IMR-90 (cell line): ENCODE measurements at regions not wholly inside any gene's neighbourhood (a gene's known extent, or its start where the extent isn't known, plus 50 kb on each side); places are given as distances from the start of the nearest gene placed in this dataset.

ENCODE experiments used
- ATAC-seq: fragments of 200-7000 bp; cut with Tn5 transposase; 2 replicates; pipeline ENCODE4 v1.9.1; 2020; ENCODE audit warnings: low read depth, mild to moderate bottlenecking, moderate library complexity
- BruUV-seq: library from RNA; stranded (reverse); fragments of 400-500 nt; replicated peaks from 2 replicates; lab custom pipeline; 2021; lab: Mats Ljungman, UMichigan
- CTCF ChIA-PET: fragments of 300-600 bp; formaldehyde crosslinking; extraction: SDS; loops from one replicate; lab custom pipeline; 2021; ENCODE audit warnings: antibody characterized with exemption; lab: Yijun Ruan, JAX
- POLR2A ChIA-PET: fragments of 300-600 bp; sonication (Branson Sonifier 250); formaldehyde crosslinking; loops from one replicate; lab custom pipeline; 2022; ENCODE audit warnings: antibody characterized with exemption; ENCODE audit not compliant: unreplicated experiment; lab: Charles Lee
- DNase-seq: peaks from one replicate; pipeline ENCODE4 v3.0.0; 2013
- H2AFZ ChIP-seq: replicated peaks from 2 replicates; pipeline ENCODE3; 2013; ENCODE audit warnings: low read length, mild to moderate bottlenecking; ENCODE audit not compliant: poor library complexity
- H2AK5ac ChIP-seq: 2 replicates; pipeline ENCODE4 v1.6.1; 2013; ENCODE audit warnings: low read depth, low read length, inconsistent platforms
- H2AK9ac ChIP-seq: replicated peaks from 2 replicates; pipeline ENCODE3; 2013; ENCODE audit warnings: mild to moderate bottlenecking, low read depth, low read length, moderate library complexity; ENCODE audit not compliant: poor library complexity
- H2BK120ac ChIP-seq: 2 replicates; pipeline ENCODE4 v1.6.1; 2013; ENCODE audit warnings: low read depth, low read length, inconsistent platforms
- H2BK15ac ChIP-seq: 3 replicates; pipeline ENCODE4 v1.6.1; 2013; ENCODE audit warnings: low read depth, low read length, inconsistent platforms
- H2BK20ac ChIP-seq: 2 replicates; pipeline ENCODE4 v1.6.1; 2013; ENCODE audit warnings: low read depth, mild to moderate bottlenecking, inconsistent platforms, low read length, moderate library complexity
- H2BK5ac ChIP-seq: 2 replicates; pipeline ENCODE4 v1.6.1; 2013; ENCODE audit warnings: mild to moderate bottlenecking, low read depth, low read length, inconsistent platforms; ENCODE audit not compliant: poor library complexity, severe bottlenecking
- H3K14ac ChIP-seq: replicated peaks from 2 replicates; pipeline ENCODE4 v1.6.1; 2013; ENCODE audit warnings: low read depth, low read length, inconsistent platforms
- H3K18ac ChIP-seq: 2 replicates; pipeline ENCODE4 v1.6.1; 2013; ENCODE audit warnings: low read depth, low read length, control low read depth
- H3K23ac ChIP-seq: 2 replicates; pipeline ENCODE4 v1.6.1; 2013; ENCODE audit warnings: low read depth, low read length, inconsistent platforms
- H3K27ac ChIP-seq: 2 replicates; pipeline ENCODE4 v1.5.1; 2013; ENCODE audit warnings: mild to moderate bottlenecking, control low read depth, low read length; ENCODE audit not compliant: insufficient read depth
- H3K27me3 ChIP-seq: 2 replicates; pipeline ENCODE4 v1.6.1; 2013; ENCODE audit warnings: low read length; ENCODE audit not compliant: control insufficient read depth, insufficient read depth
- H3K36me3 ChIP-seq: 2 replicates; pipeline ENCODE4 v1.6.1; 2013; ENCODE audit warnings: low read length, mixed read lengths; ENCODE audit not compliant: control insufficient read depth, insufficient read depth
- H3K4ac ChIP-seq: 2 replicates; pipeline ENCODE4 v1.6.1; 2013; ENCODE audit warnings: low read depth, low read length, inconsistent platforms
- H3K4me1 ChIP-seq: 2 replicates; pipeline ENCODE4 v1.6.1; 2013; ENCODE audit warnings: low read length, mixed read lengths; ENCODE audit not compliant: control insufficient read depth, insufficient read depth
- H3K4me2 ChIP-seq: 2 replicates; pipeline ENCODE4 v1.6.1; 2013; ENCODE audit warnings: low read depth, mild to moderate bottlenecking, control low read depth, low read length, moderate library complexity
- H3K4me3 ChIP-seq: 2 replicates; pipeline ENCODE4 v1.5.1; 2013; ENCODE audit warnings: low read depth, mild to moderate bottlenecking, control low read depth, low read length, moderate library complexity; ENCODE audit not compliant: insufficient read depth
- H3K56ac ChIP-seq: 2 replicates; pipeline ENCODE4 v1.6.1; 2013; ENCODE audit warnings: low read length, inconsistent platforms; ENCODE audit not compliant: insufficient read depth; ENCODE audit errors: extremely low read depth
- H3K79me1 ChIP-seq, 2 experiments: 2 replicates each; pipeline ENCODE4 v1.6.1; 2013; ENCODE audit warnings: low read length in 2 of 2, inconsistent platforms in 1 of 2, low read depth in 1 of 2
- H3K9ac ChIP-seq: 2 replicates; pipeline ENCODE4 v1.6.1; 2013; ENCODE audit warnings: low read depth, low read length, control low read depth
- H3K9me1 ChIP-seq: 2 replicates; pipeline ENCODE4 v1.6.1; 2013; ENCODE audit warnings: low read length, inconsistent platforms; ENCODE audit not compliant: insufficient read depth
- H3K9me3 ChIP-seq: 2 replicates; pipeline ENCODE4 v1.6.1; 2013; ENCODE audit warnings: low read length; ENCODE audit not compliant: control insufficient read depth, insufficient read depth
- H4K20me1 ChIP-seq: 2 replicates; pipeline ENCODE4 v1.6.1; 2013; ENCODE audit warnings: low read length, inconsistent platforms; ENCODE audit not compliant: insufficient read depth
- H4K5ac ChIP-seq: 2 replicates; pipeline ENCODE4 v1.6.1; 2013; ENCODE audit warnings: mild to moderate bottlenecking, low read depth, low read length, control low read depth
- H4K8ac ChIP-seq, 2 experiments: 2 replicates each; pipeline ENCODE4 v1.6.1; 2013; ENCODE audit warnings: low read depth in 2 of 2, low read length in 2 of 2, control low read depth in 1 of 2, inconsistent platforms in 1 of 2
- H4K91ac ChIP-seq: 2 replicates; pipeline ENCODE4 v1.6.1; 2013; ENCODE audit warnings: low read depth, low read length, inconsistent platforms; ENCODE audit not compliant: insufficient read depth
- ELK1 ChIP-seq: fragments of 150-350 bp; IDR thresholded peaks from 2 replicates; pipeline ENCODE4 v1.6.1; 2016; ENCODE audit warnings: low read depth, mild to moderate bottlenecking, low read length, moderate library complexity, borderline replicate concordance
- FOS ChIP-seq: fragments of 150-350 bp; IDR thresholded peaks from 2 replicates; pipeline ENCODE4 v1.6.1; 2016; ENCODE audit warnings: low read depth, low read length
- MAFK ChIP-seq: IDR thresholded peaks from 2 replicates; pipeline ENCODE4 v1.6.1; 2012; ENCODE audit warnings: low read depth, low read length, improper control_type of control experiment
- MAZ ChIP-seq: IDR thresholded peaks from 2 replicates; pipeline ENCODE4 v1.6.1; 2012; ENCODE audit warnings: low read depth, mild to moderate bottlenecking, low read length, improper control_type of control experiment, moderate library complexity, borderline replicate concordance
- NFE2L2 ChIP-seq: fragments of 150-350 bp; IDR thresholded peaks from 2 replicates; pipeline ENCODE4 v1.6.1; 2016; ENCODE audit warnings: low read depth, mild to moderate bottlenecking, low read length
- RCOR1 ChIP-seq: IDR thresholded peaks from 2 replicates; pipeline ENCODE4 v1.6.1; 2012; ENCODE audit warnings: mild to moderate bottlenecking, low read length, improper control_type of control experiment; ENCODE audit not compliant: insufficient replicate concordance
- RFX5 ChIP-seq: IDR thresholded peaks from 2 replicates; pipeline ENCODE4 v1.8.0; 2012; ENCODE audit warnings: low read depth, mild to moderate bottlenecking, low read length, moderate library complexity
- SMC3 ChIP-seq: fragments of 150-350 bp; IDR thresholded peaks from 2 replicates; pipeline ENCODE4 v1.6.1; 2016; ENCODE audit warnings: low read depth, mild to moderate bottlenecking, antibody characterized with exemption, low read length, moderate library complexity
- USF2 ChIP-seq: fragments of 150-350 bp; IDR thresholded peaks from 2 replicates; pipeline ENCODE4 v1.6.1; 2017; ENCODE audit warnings: mild to moderate bottlenecking, antibody characterized with exemption, low read length, low read depth
- WGBS, 2 experiments: methylation state at CpG; one replicate each; pipeline versions ENCODE4 v1.1.5 to v1.1.7; 2013; ENCODE audit warnings: missing lambda C conversion rate in 2 of 2; ENCODE audit not compliant: insufficient read length in 1 of 2; ENCODE audit errors: extremely low coverage in 2 of 2; 5-methylcytosine and 5-hydroxymethylcytosine counted together
- dilution Hi-C: fragments of 300-500 bp; cut with HindIII; formaldehyde crosslinking; loops from one replicate; pipeline ENCODE4 v1.14.3; 2018; ENCODE audit warnings: low sequenced_read_pairs; ENCODE audit not compliant: unreplicated experiment
- in situ Hi-C: fragments of 300-500 bp; cut with MboI; formaldehyde crosslinking; loops from 3 replicates; pipeline ENCODE4 v1.14.3; 2019; ENCODE audit warnings: low sequenced_read_pairs, inconsistent platforms, mixed read lengths
- intact Hi-C: fragments of 100-400 bp; cut with micrococcal nuclease; formaldehyde crosslinking; loops from 2 replicates; pipeline ENCODE4 v1.10.0; 2022

GRCh38 chr11:88404932-88405710, 67.6 kb upstream of the CTSC start:
- H2BK20ac ChIP-seq = 0 out of 2 replicates have a peak overlapping the region, but pooled peaks have one; percentile 31
- peak overlapping the region; percentile 74 for H3K18ac ChIP-seq
- no peaks in the 10 kb centered on the region for H3K9me3 ChIP-seq
- POLR2A ChIA-PET = no interaction called here
- no peak overlapping the region for H3K56ac ChIP-seq
- H4K5ac ChIP-seq = peak overlapping the region; percentile 56; the same call in 1 of the 2 replicates
- H3K79me1 ChIP-seq = no peaks in the 10 kb centered on the region
- H2AK9ac ChIP-seq = no peak overlapping the region
- H3K4me2 ChIP-seq = no peak overlapping the region
- no TSS peak for BruUV-seq
- WGBS, 2 experiments = no CpG with 5 or more reads among the region's 1 CpG
- H3K4me3 ChIP-seq = no peak overlapping the region
- H4K91ac ChIP-seq = peak overlapping the region; percentile 27; the same call in 1 of the 2 replicates
- in situ Hi-C loops (no loop called here), dilution Hi-C loops (no loop called here), intact Hi-C loops (loop anchor here (5.0 kb wide), 1 partner anchor 222 kb away; no protein-coding TSS in a partner anchor)
- H3K14ac ChIP-seq = no peak overlapping the region
- H2AK5ac ChIP-seq = no peak overlapping the region
- DNase-seq (no peak), ATAC-seq (no peak)
- H3K36me3 ChIP-seq = no peaks in the 10 kb centered on the region
- H2AFZ ChIP-seq = no peak overlapping the region
- H3K4me1 ChIP-seq = peaks cover 8% of the 10 kb centered on the region
- CTCF ChIA-PET = no interaction called here
- no peak overlapping the region for H3K4ac ChIP-seq
- H4K8ac ChIP-seq = peak overlapping the region in 1 of 2 experiments; percentile 2; a peak in 1 of 4 replicates
- H3K9me1 ChIP-seq = no peaks in the 10 kb centered on the region; the same call in 1 of the 2 replicates
- H2BK5ac ChIP-seq = no peak overlapping the region
- H3K9ac ChIP-seq = no peak overlapping the region
- TF ChIP-seq SMC3 (no peak), USF2 (no peak), RFX5 (no peak), MAZ (no peak), RCOR1 (no peak), ELK1 (no peak), NFE2L2 (no peak), FOS (no peak), MAFK (no peak)
- H3K23ac ChIP-seq = no peak overlapping the region
- H4K20me1 ChIP-seq = no peaks in the 10 kb centered on the region
- H2BK120ac ChIP-seq = peak overlapping the region; percentile 9; the same call in 1 of the 2 replicates
- 0 out of 3 replicates have a peak overlapping the region, but pooled peaks have one; percentile 13 for H2BK15ac ChIP-seq
- no peak overlapping the region for H3K27ac ChIP-seq
- no peaks in the 10 kb centered on the region for H3K27me3 ChIP-seq
